ENCODE measurements at regions not wholly inside any gene's neighbourhood (a gene's known extent, or its start where the extent isn't known, plus 50 kb on each side); places are given as distances from the start of the nearest gene placed in this dataset.

- Histone ChIP-seq H3K27ac (ENCODE audit: low read depth, low read length, poor library complexity, severe bottlenecking) (no peak overlapping the region), H3K4me3 (ENCODE audit: low read depth, low read length, poor library complexity, severe bottlenecking) (no peak overlapping the region), H3K9me2 (ENCODE audit: insufficient read depth, low read length) (no peaks in the 10 kb centered on the region), H3K9me3 (ENCODE audit: low read length) (no peaks in the 10 kb centered on the region), H3K36me3 (ENCODE audit: insufficient read depth, low read length) (no peaks in the 10 kb centered on the region), H3K4me2 (ENCODE audit: low read length) (no peak overlapping the region), H2AFZ (ENCODE audit: low read length) (no peak overlapping the region), H3K4me1 (ENCODE audit: insufficient read depth, low read length, poor library complexity, severe bottlenecking) (no peaks in the 10 kb centered on the region), H4K20me1 (ENCODE audit: insufficient read depth, low read length) (no peaks in the 10 kb centered on the region), H3K79me2 (ENCODE audit: insufficient read depth, low read depth, low read length) (no peaks in the 10 kb centered on the region)
- POLR2A ChIA-PET = interaction anchor here (0.5 kb wide), 1 partner anchor 664 kb away, joined by 3 read pairs; no protein-coding TSS in a partner anchor
- no TSS peak for BruUV-seq (replicated peaks)
- DNase-seq (ENCODE audit: low spot score) = no peak
- TF ChIP-seq EZH2phosphoT487 (IDR thresholded peaks at IDR 0.05; ENCODE audit: borderline replicate concordance, low read depth, low read length) (no peak), CTCF (conservative IDR thresholded peaks at IDR 0.05; ENCODE audit: low read length) (no peak)
- intact Hi-C loops (cut with micrococcal nuclease; ENCODE audit: unreplicated experiment) = no loop called here
- CTCF ChIA-PET (ENCODE audit: unreplicated experiment) = no interaction called here
Observed at GRCh38 chr4:24443200-24443599, 141.2 kb downstream of the DHX15 start.

GRCh38 chr4:24440765-24441164, 143.6 kb downstream of the DHX15 start:
- Histone ChIP-seq H3K9me2 (ENCODE audit: insufficient read depth, low read length) (no peaks in the 10 kb centered on the region), H3K4me2 (ENCODE audit: low read length) (no peak overlapping the region), H3K4me3 (ENCODE audit: low read depth, low read length, poor library complexity, severe bottlenecking) (no peak overlapping the region), H3K9me3 (ENCODE audit: low read length) (no peaks in the 10 kb centered on the region), H3K4me1 (ENCODE audit: insufficient read depth, low read length, poor library complexity, severe bottlenecking) (no peaks in the 10 kb centered on the region), H3K36me3 (ENCODE audit: insufficient read depth, low read length) (no peaks in the 10 kb centered on the region), H4K20me1 (ENCODE audit: insufficient read depth, low read length) (no peaks in the 10 kb centered on the region), H2AFZ (ENCODE audit: low read length) (no peak overlapping the region), H3K27ac (ENCODE audit: low read depth, low read length, poor library complexity, severe bottlenecking) (no peak overlapping the region), H3K79me2 (ENCODE audit: insufficient read depth, low read depth, low read length) (no peaks in the 10 kb centered on the region)
- no peak for DNase-seq (ENCODE audit: low spot score)
- POLR2A ChIA-PET = interaction anchor here (0.6 kb wide), 1 partner anchor 463 kb away, joined by 3 read pairs; no protein-coding TSS in a partner anchor
- BruUV-seq (replicated peaks) = no TSS peak
- intact Hi-C loops (cut with micrococcal nuclease; ENCODE audit: unreplicated experiment) = no loop called here
- CTCF ChIA-PET (ENCODE audit: unreplicated experiment) = no interaction called here
- TF ChIP-seq CTCF (conservative IDR thresholded peaks at IDR 0.05; ENCODE audit: low read length) (no peak), EZH2phosphoT487 (IDR thresholded peaks at IDR 0.05; ENCODE audit: borderline replicate concordance, low read depth, low read length) (no peak)

- Histone ChIP-seq H3K27ac (ENCODE audit: low read depth, low read length, poor library complexity, severe bottlenecking) (no peak overlapping the region), H2AFZ (ENCODE audit: low read length) (no peak overlapping the region), H3K4me2 (ENCODE audit: low read length) (no peak overlapping the region), H3K4me3 (ENCODE audit: low read depth, low read length, poor library complexity, severe bottlenecking) (no peak overlapping the region), H3K79me2 (ENCODE audit: insufficient read depth, low read depth, low read length) (no peaks in the 10 kb centered on the region), H3K9me2 (ENCODE audit: insufficient read depth, low read length) (no peaks in the 10 kb centered on the region), H4K20me1 (ENCODE audit: insufficient read depth, low read length) (no peaks in the 10 kb centered on the region), H3K9me3 (ENCODE audit: low read length) (no peaks in the 10 kb centered on the region), H3K36me3 (ENCODE audit: insufficient read depth, low read length) (no peaks in the 10 kb centered on the region), H3K4me1 (ENCODE audit: insufficient read depth, low read length, poor library complexity, severe bottlenecking) (no peaks in the 10 kb centered on the region)
- no TSS peak for BruUV-seq (replicated peaks)
- intact Hi-C loops (cut with micrococcal nuclease; ENCODE audit: unreplicated experiment) = no loop called here
- POLR2A ChIA-PET = no interaction called here
- CTCF ChIA-PET (ENCODE audit: unreplicated experiment) = no interaction called here
- no peak for TF ChIP-seq EZH2phosphoT487 (IDR thresholded peaks at IDR 0.05; ENCODE audit: borderline replicate concordance, low read depth, low read length)
- TF ChIP-seq CTCF (conservative IDR thresholded peaks at IDR 0.05; ENCODE audit: low read length) = no peak
- DNase-seq (ENCODE audit: low spot score) = no peak
Observed at GRCh38 chr4:24434241-24434640, 150.1 kb downstream of the DHX15 start.
